Activated CD8-positive, alpha-beta T cell treated with anti-CD3 and anti-CD28 coated beads for 36 hours (primary cell): ENCODE measurements at regions not wholly inside any gene's neighbourhood (a gene's known extent, or its start where the extent isn't known, plus 50 kb on each side); places are given as distances from the start of the nearest gene placed in this dataset.
"Not testable (repeated sequence)": the region's sequence is repeated elsewhere in the genome, so short reads cannot be mapped to it uniquely, and the experiment has no call there.

Experiments used
- ATAC-seq: fragments of 200-7000 bp; cut with Tn5 transposase; one replicate; pipeline ENCODE4 v1.10.0; 2021; ENCODE audit warnings: mild to moderate bottlenecking, moderate library complexity
- CTCF ChIA-PET: fragments of 350-600 bp; sonication (Branson Sonifier 250); formaldehyde crosslinking; loops from one replicate; lab custom pipeline; 2021; ENCODE audit warnings: antibody characterized with exemption; lab: Charles Lee
- POLR2A ChIA-PET: fragments of 350-600 bp; sonication (Branson Sonifier 250); formaldehyde crosslinking; loops from one replicate; lab custom pipeline; 2021; ENCODE audit warnings: antibody characterized with exemption; lab: Charles Lee
- DNase-seq: peaks from one replicate; pipeline ENCODE4 v3.0.0-alpha.2; 2020
- H3K27ac Mint-ChIP-seq: one replicate; pipeline ENCODE4 v1.8.0; 2021; ENCODE audit warnings: mild to moderate bottlenecking, mixed read lengths
- H3K27me3 Mint-ChIP-seq: one replicate; pipeline ENCODE4 v1.8.0; 2021; ENCODE audit warnings: mixed read lengths
- H3K36me3 Mint-ChIP-seq: one replicate; pipeline ENCODE4 v1.8.0; 2021; ENCODE audit warnings: low read depth, mixed read lengths
- H3K4me1 Mint-ChIP-seq: one replicate; pipeline ENCODE4 v1.8.0; 2021; ENCODE audit warnings: low read depth, mixed read lengths
- H3K4me3 Mint-ChIP-seq: one replicate; pipeline ENCODE4 v1.8.0; 2021; ENCODE audit warnings: mild to moderate bottlenecking, moderate library complexity, mixed read lengths
- H3K9me3 Mint-ChIP-seq: one replicate; pipeline ENCODE4 v1.8.0; 2021; ENCODE audit warnings: mixed read lengths
- CTCF ChIP-seq: fragments of 200-600 bp; IDR thresholded peaks from one replicate; pipeline ENCODE4 v1.8.0; 2022; ENCODE audit warnings: antibody characterized with exemption, mild to moderate bottlenecking
- intact Hi-C: fragments of 100-400 bp; cut with micrococcal nuclease; formaldehyde crosslinking; loops from one replicate; pipeline ENCODE4 v1.10.0; 2022

- Mint-ChIP-seq H3K4me1 (no peaks in the 10 kb centered on the region), H3K27me3 (peaks cover 7% of the 10 kb centered on the region), H3K4me3 (no peak overlapping the region), H3K27ac (no peak overlapping the region), H3K36me3 (no peaks in the 10 kb centered on the region), H3K9me3 (no peaks in the 10 kb centered on the region)
- intact Hi-C loops = no loop called here
- ChIA-PET POLR2A (no interaction called here), CTCF (no interaction called here)
- no peak for DNase-seq
- no peak for ATAC-seq
- TF ChIP-seq CTCF = no peak
Measured at GRCh38 chr3:139227165-139227564, 116.7 kb upstream of the MRPS22 start.

GRCh38 chr3:139227827-139228226 is 116.0 kb upstream of the MRPS22 start:
- Mint-ChIP-seq H3K4me3 (no peak overlapping the region), H3K9me3 (no peaks in the 10 kb centered on the region), H3K27me3 (peaks cover 1% of the 10 kb centered on the region), H3K27ac (no peak overlapping the region), H3K4me1 (no peaks in the 10 kb centered on the region), H3K36me3 (no peaks in the 10 kb centered on the region)
- TF ChIP-seq CTCF = no peak
- intact Hi-C loops = no loop called here
- ChIA-PET POLR2A (no interaction called here), CTCF (no interaction called here)
- ATAC-seq (no peak), DNase-seq (no peak)

DNA sequence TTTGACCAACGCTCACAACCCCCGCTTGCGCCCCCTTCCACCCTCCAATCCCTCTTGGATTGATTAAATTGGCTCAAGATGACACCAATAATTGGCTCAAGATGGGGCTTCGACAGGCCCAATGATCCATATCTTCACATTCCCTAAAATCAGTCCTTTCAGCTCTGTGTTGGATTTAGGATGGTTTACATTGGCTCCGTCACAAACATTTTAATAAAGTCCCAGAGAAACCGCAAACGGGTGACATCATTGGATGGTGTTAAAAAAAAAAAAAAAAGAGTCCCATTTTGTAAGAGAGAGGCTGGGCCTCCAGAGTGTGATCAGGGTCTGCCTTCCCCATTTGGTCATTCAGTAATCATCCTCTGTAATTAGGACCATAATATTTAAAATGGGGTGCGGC is 113.4 kb upstream of the MRPS22 start:
- Mint-ChIP-seq H3K4me3 (no peak overlapping the region), H3K36me3 (no peaks in the 10 kb centered on the region), H3K27ac (no peak overlapping the region), H3K27me3 (no peaks in the 10 kb centered on the region), H3K9me3 (no peaks in the 10 kb centered on the region), H3K4me1 (no peaks in the 10 kb centered on the region)
- POLR2A ChIA-PET = no interaction called here
- TF ChIP-seq CTCF = no peak
- DNase-seq = no peak
- no peak for ATAC-seq
- intact Hi-C loops = no loop called here
- CTCF ChIA-PET = no interaction called here

DNA sequence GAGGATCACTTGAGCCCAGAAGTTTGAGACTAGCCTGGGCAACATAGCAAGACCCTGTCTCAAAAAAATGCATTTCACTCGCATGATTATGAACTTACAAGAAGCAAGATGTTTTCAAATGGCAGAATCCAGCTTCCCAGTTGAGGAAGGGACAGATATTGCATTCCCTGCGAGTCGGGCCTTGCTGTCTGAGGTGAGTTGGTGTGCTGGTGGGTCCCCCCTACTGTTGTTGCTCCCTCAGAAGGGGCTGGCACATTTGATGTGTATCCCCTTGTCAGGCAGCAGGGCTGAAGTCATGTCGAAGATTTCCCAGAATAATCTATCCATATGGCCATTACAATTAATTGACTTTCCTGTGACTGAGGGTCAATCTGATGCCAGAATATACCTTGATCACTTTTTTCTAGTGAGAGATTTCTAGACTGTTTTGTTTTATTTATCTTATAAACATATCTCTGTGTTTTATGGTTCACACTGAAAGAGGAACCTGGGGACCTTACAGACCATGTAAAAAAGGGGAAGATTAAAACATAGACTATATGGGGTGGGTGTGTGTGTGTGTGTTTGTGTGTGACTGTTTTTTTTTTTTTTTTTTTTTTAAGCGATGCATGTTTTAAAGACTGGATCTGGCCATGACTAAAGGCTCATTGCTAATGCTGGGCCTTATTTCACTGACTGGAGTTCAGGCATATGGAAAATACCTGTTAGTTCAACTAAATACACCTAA is 112.1 kb upstream of the MRPS22 start:
- H3K9me3 Mint-ChIP-seq = no peaks in the 10 kb centered on the region
- intact Hi-C loops = no loop called here
- TF ChIP-seq CTCF = no peak
- H3K4me1 Mint-ChIP-seq = no peaks in the 10 kb centered on the region
- DNase-seq (no peak), ATAC-seq (no peak)
- H3K36me3 Mint-ChIP-seq = no peaks in the 10 kb centered on the region
- no peaks in the 10 kb centered on the region for H3K27me3 Mint-ChIP-seq
- POLR2A ChIA-PET = no interaction called here
- H3K4me3 Mint-ChIP-seq = no peak overlapping the region
- CTCF ChIA-PET = no interaction called here
- no peak overlapping the region for H3K27ac Mint-ChIP-seq

GRCh38 chr3:139232341-139232740 is 111.5 kb upstream of the MRPS22 start:
- DNase-seq, CTCF ChIA-PET, H3K27ac Mint-ChIP-seq, H3K4me3 Mint-ChIP-seq, POLR2A ChIA-PET, H3K9me3 Mint-ChIP-seq, intact Hi-C loops, H3K4me1 Mint-ChIP-seq, H3K27me3 Mint-ChIP-seq, ATAC-seq, H3K36me3 Mint-ChIP-seq: not testable (repeated sequence)
